A549 (cell line): ENCODE measurements at regions not wholly inside any gene's neighbourhood (a gene's known extent, or its start where the extent isn't known, plus 50 kb on each side); places are given as distances from the start of the nearest gene placed in this dataset.

Experiments
- NFE2L2 ChIP-seq: fragments of 150-350 bp; conservative IDR thresholded peaks from 2 replicates; pipeline ENCODE4 v1.6.1; 2014; ENCODE audit warnings: low read length
- TF ChIP-seq, protein P1 (sequence below): fragments of 250-450 bp; sonication (Bioruptor Pico); IDR thresholded peaks from 2 replicates; pipeline ENCODE4 v1.5.0; 2021; ENCODE audit warnings: mild to moderate bottlenecking, moderate library complexity, borderline replicate concordance
- TF ChIP-seq, protein P2 (sequence below): fragments of >200 bp; sonication (Bioruptor Twin); formaldehyde crosslinking; IDR thresholded peaks from 3 replicates; pipeline ENCODE4 v1.5.1; 2016

DNA sequence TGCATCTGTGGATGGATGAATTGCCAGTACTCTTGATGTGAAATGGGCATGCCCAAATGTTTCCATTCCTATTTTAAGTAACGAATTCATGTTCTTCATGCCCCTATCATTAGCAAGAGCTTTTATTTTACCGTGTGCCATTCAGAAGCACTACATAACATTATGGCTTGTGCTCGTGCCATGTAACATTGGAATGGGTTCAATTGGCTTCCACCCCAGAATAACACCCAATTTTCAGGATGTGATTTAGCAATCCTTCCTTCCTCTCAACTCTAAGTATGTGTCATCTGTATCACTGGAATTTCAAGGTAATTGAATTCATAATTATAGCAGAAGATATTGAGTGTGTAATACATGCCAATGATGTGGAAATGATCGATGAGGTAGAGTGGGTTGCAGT lies 145.8 kb upstream of the TMPO start:
- TF ChIP-seq, protein P1, sequence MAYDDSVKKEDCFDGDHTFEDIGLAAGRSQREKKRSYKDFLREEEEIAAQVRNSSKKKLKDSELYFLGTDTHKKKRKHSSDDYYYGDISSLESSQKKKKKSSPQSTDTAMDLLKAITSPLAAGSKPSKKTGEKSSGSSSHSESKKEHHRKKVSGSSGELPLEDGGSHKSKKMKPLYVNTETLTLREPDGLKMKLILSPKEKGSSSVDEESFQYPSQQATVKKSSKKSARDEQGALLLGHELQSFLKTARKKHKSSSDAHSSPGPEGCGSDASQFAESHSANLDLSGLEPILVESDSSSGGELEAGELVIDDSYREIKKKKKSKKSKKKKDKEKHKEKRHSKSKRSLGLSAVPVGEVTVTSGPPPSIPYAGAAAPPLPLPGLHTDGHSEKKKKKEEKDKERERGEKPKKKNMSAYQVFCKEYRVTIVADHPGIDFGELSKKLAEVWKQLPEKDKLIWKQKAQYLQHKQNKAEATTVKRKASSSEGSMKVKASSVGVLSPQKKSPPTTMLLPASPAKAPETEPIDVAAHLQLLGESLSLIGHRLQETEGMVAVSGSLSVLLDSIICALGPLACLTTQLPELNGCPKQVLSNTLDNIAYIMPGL (CRISPR knock-in tag): no peak
- TF ChIP-seq, protein P2, sequence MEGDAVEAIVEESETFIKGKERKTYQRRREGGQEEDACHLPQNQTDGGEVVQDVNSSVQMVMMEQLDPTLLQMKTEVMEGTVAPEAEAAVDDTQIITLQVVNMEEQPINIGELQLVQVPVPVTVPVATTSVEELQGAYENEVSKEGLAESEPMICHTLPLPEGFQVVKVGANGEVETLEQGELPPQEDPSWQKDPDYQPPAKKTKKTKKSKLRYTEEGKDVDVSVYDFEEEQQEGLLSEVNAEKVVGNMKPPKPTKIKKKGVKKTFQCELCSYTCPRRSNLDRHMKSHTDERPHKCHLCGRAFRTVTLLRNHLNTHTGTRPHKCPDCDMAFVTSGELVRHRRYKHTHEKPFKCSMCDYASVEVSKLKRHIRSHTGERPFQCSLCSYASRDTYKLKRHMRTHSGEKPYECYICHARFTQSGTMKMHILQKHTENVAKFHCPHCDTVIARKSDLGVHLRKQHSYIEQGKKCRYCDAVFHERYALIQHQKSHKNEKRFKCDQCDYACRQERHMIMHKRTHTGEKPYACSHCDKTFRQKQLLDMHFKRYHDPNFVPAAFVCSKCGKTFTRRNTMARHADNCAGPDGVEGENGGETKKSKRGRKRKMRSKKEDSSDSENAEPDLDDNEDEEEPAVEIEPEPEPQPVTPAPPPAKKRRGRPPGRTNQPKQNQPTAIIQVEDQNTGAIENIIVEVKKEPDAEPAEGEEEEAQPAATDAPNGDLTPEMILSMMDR: no peak
- TF ChIP-seq NFE2L2: no peak
